Stimulated activated CD4-positive, alpha-beta T cell treated with anti-CD3 and anti-CD28 coated beads, Interleukin-4, amount 100 ng/mL, for 48 hours (primary cell): ENCODE measurements at regions not wholly inside any gene's neighbourhood (a gene's known extent, or its start where the extent isn't known, plus 50 kb on each side); places are given as distances from the start of the nearest gene placed in this dataset.
"Not testable (repeated sequence)": the region's sequence is repeated elsewhere in the genome, so short reads cannot be mapped to it uniquely, and the experiment has no call there.

Experiments
- DNase-seq, 2 donors: peaks; one replicate each; pipeline ENCODE4 v3.0.0-alpha.2; 2020; ENCODE audit warnings: low read depth in 2 of 2

- DNase-seq, result not testable (repeated sequence)
Observed at GRCh38 chr2:89537862-89538261, 846.4 kb downstream of the RPIA start.

GRCh38 chr2:89544110-89544509, 852.6 kb downstream of the RPIA start:
- not testable (repeated sequence) for DNase-seq

DNA sequence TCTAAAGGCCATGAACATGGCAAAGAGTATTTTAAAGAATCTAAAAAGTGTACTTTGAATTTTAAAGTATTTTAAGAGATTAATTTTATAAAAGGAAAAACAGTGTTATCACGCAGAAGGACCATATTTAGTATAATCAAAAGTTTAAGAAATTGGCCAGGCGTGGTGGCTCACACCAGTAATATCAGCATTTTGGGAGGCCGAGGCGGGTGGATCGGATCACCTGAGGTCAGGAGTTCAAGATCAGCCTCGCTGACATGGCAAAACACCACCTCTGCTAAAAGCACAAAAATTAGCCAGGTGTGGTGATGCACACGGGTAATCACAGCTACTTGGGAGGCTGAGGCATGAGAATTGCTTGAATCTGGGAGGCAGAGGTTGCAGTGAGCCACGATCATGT, 887.7 kb downstream of the RPIA start:
- not testable (repeated sequence) for DNase-seq

DNA sequence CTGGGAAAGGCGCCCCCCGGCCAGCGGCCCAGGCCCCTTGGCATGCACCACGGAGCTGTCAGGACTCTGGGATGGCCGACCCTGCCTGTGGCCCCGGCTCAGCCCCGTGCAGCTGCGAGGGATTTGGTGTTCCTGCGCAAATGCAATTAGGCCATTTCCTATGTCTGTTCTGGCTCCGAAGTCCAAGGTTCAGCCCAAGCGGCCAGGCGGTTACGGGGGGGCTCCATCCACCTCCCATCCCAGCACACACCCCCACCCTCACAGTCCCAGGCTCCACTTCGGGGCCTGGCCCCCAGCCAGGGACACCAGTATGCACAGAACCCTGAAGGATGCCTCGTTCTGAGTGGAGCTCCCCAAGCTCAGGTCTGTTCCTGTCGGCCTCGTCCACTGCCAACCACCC, 891.3 kb downstream of the RPIA start:
- DNase-seq, result not testable (repeated sequence)

- not testable (repeated sequence) for DNase-seq
Observed at GRCh38 chr2:89584046-89584445, 892.6 kb downstream of the RPIA start.

DNA sequence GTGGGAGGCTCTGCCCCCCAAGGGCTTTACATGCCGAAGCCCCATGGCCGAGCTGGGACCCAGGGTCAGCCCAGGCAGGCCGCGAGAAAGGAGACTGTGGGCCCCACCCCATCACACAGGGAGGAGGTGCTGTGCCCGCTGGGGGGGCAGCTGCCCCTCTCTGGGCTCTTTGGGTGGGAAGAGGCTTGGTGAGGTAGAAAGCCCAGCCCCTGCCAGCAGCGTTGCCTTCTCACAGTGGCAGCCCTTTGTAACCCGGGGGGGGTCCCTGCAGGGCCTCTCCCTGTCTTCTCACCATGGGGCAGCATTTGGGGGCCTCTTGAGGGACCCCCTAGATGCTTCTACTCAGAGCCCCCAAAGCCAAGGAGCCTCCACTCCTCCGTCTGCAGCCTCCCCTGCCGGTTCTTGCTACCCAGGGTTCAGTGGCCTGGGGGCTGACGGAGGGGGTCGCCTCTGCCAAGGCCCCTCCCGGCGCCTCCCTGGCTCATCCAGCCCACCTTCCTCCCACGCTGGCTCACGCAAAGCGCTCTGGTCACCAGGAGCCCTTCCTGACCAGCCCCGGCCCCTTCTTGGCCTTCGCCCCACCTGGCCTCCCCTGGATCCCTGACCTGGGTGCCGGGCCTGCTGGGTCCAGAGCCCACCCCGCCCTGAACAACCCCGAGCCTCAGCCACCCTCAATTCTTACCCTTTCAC, 893.5 kb downstream of the RPIA start:
- not testable (repeated sequence) for DNase-seq

DNA sequence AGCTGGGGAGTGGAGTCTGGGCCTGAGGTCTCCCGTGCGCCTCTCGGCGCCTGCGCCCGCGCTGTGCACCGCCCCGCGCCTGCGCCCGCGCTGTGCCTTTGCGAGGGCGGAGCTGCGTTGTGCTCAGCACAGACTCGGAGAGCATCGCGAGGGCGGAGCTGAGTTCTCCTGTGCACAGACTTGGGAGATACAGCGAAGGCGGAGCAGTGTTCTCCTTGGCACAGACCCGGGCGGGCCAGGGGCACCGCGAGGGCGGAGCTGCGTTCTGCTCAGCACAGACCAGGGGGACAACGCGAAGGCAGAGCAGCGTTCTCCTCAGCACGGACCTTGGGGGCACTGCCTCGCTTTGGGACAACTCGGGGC, 894.1 kb downstream of the RPIA start:
- DNase-seq, result peak; percentile 2 to 7

DNA sequence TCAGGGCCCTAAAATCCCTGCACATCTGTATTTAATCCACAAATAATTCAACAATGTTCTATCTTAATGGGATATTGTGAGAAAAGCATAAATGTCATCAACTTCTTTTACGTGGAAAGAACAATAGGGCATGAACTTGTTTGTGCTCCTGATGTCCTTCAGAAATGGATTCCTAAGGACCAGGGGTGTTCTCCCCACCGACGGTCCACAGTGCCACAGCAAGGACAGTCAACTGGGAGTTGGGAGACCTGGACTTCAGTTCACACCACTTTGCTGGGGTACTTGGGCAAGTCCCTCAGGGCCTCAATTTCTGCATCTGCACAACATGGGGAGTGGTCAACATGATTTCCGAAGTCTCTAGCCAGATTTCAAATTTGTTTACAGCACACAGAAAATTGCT, 908.4 kb downstream of the RPIA start:
- DNase-seq, result not testable (repeated sequence)

DNA sequence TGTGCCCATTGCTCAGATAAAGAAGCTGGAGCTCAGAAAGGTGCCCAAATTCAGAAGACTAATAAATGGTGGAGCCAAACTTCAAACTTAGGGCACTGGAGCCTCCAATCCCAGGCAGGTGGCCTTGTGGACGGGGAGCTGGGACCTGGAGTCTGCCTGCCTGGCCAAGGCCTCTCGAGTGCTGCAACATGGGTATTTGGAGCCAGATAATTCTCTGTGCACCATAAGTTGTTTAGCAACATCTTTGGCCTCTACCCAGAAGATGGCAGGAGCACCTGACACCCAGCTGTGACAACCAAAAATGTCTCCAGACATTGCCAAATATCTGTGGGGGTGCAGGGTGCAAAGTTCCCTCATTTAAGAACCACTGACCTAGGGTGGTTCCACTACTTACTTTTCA, 915.0 kb downstream of the RPIA start:
- not testable (repeated sequence) for DNase-seq

DNA sequence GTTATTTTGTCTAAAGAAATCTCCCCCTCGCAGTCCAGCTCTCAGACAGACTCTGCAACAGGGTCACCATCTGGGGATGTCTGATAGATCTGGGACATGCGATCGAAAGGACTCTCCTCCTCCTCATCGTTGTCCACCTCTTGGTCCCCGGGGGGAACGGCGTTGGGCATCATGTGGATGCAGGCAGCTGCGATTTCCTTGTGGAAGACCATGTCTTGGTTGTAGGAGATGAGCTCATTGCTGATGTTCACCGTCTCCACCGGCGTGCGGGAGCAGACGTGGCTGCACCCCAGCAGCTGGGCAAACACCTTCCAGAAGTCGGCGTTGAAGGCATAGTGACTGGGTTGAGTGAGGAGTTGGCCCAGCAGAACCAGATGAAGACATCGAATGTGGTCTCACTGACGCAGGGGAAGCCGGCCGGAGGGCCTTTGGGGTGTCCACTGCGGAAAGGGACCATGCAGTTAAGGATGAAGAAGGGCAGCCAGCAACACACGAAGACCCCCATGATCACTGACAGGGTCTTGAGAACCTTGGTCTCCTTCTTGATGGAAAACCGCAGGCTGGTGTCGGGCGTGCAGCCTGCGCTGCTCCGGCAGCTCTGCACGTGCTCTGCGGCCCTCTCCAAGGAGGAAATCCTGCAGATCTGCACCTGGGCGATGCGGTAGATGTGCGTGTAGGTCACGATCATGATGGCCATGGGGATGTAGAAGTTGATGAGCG, 918.9 kb downstream of the RPIA start:
- not testable (repeated sequence) for DNase-seq

- DNase-seq, result not testable (repeated sequence)
Observed at GRCh38 chr2:89610927-89611515, 919.5 kb downstream of the RPIA start.

GRCh38 chr2:89611710-89612109, 920.2 kb downstream of the RPIA start:
- not testable (repeated sequence) for DNase-seq

DNA sequence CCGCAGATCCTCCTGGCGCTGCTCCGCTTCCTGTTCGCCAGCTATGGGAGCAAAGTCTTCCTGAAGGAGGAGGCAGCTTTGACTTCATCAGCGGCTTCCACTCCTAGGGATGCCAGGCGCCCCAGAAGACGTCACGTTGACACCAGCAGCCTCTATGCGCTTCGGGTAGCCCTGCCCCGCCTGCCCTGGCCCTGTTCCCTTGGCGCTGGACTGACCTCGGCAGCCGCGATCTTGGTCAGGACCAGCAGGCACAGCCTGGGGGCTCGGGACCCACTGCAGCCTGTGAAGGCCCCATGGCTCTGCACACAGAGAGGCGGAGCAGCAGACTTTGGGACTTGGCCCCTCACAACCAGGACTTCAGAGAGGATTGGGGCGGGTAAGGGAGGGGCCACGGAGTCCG, 957.8 kb downstream of the RPIA start:
- not testable (repeated sequence) for DNase-seq

GRCh38 chr2:89679254-89679653, 987.8 kb downstream of the RPIA start:
- not testable (repeated sequence) for DNase-seq
